Islet precursor cell (in vitro differentiated cells): ENCODE measurements at regions not wholly inside any gene's neighbourhood (a gene's known extent, or its start where the extent isn't known, plus 50 kb on each side); places are given as distances from the start of the nearest gene placed in this dataset.
A peak's percentile ranks its signal among the peaks of the same experiment; 100 is the strongest.

Experiments
- DNase-seq: peaks from one replicate; pipeline ENCODE4 v3.0.0-alpha.2; 2018

DNA sequence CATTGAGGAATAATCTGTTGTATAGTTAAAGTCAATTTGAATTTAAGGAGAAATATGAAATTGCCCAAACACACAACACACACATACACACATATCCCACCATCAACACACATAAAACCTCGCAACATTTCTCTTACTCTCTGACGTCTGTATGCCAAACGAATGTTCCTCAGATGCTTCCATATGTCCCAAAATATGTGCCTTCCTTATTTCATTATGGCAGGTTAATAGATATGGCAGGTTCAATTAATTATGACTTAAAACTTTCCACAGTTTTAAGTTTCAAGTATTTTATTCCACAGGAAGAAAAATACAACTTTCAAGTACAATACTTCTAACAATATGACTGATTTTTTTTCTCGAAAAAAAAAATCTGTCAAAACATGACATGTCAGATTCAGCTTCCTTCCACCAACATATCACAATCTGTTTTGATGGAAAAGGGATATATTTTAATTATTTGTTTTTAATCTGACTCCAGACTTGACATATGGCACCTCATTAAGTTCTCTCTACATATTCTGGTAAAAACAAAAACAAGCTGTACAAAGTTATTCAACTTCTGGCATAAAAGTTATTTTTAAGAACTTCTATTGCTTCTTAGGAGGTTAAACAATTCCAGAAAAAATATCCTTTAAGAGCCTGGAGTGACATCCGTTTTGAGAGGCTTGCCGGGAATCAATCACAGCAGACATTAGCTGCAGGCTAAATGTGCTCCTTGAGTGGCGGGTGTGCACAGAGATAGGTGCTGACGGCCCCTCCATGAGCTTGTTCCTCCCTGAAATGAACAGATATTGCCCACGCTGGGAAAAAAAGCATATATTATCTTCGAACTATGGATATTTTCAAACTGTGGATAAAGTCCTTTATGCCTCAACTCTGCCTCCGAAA is 812.7 kb downstream of the DCDC2C start:
- DNase-seq: no peak

DNA sequence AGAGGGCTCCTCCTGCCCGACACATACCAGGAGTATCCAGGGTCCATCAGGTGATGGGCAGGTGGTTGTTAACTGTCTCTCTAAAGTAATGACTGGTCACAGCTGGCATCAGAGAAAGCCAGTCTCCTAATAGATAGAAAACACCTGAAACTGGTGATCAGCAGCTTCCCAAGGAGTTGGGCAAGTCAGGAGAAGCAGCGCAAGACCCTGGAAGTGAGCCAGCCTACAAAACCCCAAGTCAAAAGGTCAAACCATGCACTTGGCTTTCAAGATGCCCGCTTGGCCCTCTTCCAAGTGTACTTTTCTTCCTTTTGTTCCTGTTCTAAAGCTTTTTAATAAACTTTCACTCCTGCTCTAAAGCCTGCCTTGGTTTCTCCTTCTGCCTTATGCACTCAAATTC is 815.2 kb downstream of the DCDC2C start:
- no peak for DNase-seq

DNA sequence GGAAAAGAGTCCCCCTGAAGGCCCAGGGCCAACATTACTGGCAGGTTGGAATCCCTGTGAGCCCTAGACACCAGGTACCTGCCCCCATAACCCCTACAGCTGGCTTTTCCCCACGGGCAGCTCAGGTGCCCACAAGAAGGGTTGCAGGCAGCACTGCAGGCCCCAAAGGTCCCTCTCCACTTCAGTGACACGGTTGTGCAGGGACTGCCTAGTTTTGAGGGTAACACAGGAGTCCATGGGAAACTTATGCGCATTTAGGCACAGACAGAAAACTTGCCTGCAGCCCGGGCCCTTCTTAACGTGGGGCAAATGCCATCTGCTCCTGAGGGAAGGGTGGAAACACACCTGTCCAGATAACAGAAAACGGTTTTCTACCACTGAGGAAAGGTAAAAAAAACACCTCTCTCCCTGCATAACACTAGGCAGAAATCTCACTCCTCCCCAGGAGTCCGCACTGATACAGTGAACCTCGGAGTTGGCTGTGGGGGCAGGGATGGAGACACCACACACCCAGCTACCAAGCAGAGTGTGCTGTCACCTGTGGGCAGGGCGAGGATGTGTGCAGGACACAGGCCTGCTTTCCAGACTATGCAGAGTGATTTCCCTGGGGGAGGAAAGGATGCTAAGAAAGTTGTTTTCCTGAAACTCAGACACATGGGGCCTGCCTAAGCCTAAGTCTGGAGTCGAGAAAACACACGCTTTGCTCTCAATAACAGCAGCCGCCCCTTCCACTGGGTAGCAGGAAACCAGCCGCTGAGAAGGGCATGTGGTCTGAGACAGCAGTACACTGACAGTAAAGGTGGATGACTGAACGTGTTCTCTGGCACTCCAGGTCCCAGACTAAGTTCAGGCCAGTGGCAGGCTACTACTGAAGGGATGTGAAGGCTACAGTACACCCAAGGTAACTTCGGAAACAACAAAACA is 819.4 kb downstream of the DCDC2C start:
- DNase-seq: no peak

DNA sequence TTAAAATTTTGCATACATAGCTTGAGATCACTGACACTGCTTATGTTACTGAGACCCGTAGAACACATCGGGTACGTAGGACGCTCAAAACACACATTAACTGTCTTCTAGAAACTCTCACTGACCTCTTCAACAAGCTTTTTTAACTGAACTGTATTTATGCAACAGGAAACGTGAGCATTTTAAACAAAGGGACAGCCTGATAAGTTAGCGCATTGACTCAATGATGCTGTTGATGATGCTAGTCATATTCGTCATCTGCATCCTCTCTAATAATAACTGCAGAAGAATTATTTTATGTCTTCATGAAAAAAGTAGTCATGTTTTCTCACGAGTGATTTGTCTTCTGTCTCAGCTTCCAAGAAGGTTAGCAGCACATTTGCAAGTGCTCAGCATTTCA is 824.0 kb downstream of the DCDC2C start:
- DNase-seq: no peak

DNA sequence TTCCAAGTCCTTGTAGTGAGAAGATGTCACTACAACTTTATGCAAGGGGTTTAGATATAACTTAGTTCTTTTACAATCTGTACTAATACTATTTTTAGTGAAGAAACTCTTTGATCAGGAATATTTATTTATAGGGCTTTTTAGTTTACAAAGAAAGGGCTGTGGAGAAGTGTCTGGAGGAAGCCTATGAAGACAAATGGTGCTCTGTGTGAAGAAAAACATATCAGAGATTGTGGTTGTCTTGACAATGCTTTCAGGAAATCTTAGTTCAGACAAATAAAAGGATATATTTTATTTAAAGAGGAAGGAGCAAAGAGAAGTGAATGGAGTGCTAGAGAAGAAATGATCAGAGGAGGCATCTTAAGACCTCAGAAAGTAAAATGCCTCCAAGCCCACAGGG is 824.9 kb downstream of the DCDC2C start:
- no peak for DNase-seq

DNA sequence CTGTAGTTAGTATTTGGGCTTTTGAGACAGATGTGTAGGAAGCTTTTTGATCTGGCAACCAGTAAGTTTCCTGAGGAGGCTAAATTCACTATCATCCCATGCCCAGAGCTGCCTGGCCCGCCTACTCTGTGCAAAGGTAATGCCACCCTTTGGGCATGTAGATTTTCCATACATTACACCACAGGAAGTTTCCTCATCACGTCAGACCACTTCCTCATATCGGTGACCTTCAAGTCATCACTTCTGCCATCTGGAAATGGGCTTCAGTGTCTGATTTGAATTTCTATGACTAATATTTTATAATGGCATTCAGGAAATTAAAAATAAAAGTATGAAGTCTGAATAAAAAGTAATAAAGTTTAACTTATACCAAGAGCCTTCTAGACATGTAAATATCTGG is 825.4 kb downstream of the DCDC2C start:
- DNase-seq: no peak

DNA sequence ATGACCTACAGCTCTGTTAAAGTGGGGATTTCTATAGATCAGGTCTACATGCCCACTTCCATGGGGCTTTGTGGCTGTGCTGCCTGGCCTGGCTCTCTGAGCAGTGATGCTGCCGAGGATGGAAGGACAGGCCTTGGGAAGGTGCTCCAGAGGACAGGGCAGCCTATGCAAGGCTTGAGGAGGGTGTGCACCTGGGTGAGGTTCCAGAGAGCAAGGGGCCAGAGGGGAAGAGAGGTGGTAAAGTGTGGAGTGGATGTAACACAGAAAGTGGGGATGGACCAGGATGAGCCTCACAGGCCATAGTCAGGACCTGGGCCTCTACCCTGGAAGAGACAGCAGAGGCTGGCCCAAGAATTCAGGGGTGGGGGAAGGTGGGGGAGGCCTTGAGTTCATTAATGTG is 826.4 kb downstream of the DCDC2C start:
- no peak for DNase-seq

DNA sequence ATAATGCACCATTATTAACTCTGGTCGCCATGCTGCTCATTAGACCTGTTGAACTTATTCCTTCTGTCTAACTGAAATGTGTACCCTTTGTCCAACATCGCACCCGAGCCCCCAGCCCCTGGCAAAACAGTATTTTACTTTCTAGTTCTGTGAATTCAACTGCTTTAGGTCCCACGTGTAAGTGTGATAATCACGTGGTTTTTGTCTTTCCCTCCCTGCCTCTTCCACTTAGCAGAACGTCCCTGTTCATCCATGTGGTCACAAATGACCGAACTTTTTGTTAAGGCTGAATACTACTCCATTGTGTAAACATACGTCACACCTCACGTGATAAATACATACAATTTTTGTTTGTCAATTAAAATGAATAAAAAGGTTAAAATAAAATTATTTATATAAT is 826.9 kb downstream of the DCDC2C start:
- DNase-seq: no peak

DNA sequence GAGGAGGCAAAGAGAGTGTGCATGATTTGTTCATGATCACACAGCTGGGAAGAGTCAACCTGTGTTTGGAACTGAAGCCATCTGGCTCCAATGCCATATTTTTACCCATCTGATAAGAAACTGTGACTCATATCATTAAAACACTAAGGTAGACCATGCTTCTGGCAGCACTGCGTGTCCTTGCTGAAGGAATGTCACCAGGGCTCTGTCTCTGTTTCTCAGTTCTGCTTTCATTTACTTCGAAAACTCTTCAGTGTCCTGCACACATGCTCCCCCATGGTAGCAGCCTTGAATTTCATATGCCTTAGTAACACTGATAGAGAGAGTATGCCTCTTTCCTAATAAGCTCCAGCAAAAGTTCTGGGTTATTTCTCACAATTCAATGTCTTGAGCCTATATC is 830.4 kb downstream of the DCDC2C start:
- DNase-seq: no peak

DNA sequence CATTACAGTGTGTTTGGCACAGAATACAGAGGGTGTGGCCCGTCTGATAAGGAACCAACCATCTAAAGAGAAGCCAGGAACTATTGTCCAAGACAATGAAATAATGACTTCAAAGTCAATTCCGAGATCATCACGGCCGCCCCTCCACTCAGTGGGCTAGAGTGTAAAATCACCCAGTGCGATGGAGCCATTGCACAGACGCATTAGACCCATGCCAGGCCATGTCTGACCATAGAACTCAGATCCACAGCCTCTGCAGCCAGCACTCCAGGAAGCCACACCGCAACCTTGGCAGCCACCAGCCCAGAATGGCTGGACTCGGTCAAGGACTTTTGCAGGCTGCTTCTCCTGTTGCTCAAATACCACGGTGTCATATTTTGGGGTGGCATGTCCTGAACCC is 835.7 kb downstream of the DCDC2C start:
- no peak for DNase-seq

DNA sequence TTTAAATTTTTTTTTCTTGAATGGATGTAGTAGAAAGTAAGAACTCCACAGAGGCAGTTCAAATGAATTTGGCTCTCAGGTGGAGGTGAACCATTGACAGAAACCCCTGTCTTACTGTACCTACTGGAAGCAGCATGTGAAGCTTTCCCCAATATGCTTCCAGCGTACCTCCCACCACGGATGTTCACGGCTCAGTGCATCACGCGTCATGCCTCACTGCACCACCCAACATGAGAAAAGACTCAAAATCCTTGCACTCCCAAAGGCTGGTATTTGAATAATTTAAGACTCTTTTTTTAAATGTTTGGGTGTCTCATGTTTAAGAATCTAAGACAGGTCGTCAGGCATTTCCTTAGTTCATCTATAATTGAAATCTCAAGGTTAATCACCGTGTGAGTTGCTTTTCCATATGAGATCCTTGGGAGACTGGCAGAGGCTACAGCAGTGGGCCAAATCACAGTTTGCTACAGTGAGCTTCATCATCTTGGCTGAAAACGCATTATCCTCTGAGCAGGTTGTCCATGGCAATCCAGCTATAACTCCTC is 846.4 kb downstream of the DCDC2C start:
- DNase-seq: no peak

DNA sequence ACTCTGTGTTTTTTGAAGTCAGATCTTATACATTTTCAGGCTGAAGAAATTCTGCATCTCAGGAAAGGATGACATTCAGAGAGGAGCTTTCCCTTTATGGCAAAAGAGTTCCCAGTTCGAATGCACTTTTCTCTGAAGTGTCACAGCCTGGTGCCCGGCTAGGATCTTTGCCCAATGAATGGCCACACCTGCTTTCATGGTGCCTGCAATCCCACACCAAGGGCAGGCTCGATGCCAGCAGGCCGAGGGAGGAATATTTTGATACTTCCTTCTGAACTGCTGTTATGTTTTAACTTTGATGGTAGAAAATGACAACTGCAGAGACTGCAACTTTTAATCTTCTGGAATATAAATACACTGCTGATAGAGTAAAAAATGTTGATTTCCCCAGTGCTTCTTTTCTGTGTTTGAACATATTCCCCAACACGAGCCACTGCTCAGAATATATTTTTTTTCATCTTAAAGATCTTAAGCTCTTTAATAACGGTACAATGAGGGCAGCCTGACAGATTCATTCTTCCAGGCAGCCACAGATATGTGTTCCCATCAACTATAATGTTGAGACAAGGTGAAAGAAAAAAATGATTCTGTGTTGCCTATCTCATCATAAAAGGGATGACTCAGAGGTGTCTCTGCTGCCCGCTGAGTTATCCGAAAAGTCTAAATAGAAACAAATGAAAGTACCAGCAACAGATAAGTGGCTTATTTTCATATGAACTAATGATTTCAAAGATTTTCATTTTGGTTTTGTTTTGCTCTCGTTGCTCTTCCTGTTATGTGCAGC is 848.5 kb downstream of the DCDC2C start:
- no peak for DNase-seq

DNA sequence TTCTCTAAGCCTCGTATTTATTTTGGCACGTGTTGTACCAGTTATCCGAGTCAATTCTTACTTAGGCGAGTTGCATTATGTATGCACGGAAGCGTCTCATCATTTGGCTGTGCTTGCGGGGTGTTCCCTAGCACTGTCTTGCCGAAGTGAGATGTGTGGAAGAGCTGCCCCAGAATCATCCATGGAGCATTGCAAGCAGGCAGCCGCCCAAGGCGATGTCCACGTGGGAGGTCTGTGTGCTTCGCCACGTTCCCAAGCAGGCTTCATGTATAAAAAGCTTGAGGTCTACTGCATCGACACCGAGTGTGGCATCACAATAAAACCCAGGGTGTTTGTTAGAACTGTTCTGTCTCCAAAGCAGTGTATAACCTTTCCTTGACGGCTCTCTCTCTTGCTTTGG is 849.9 kb downstream of the DCDC2C start:
- DNase-seq: no peak

DNA sequence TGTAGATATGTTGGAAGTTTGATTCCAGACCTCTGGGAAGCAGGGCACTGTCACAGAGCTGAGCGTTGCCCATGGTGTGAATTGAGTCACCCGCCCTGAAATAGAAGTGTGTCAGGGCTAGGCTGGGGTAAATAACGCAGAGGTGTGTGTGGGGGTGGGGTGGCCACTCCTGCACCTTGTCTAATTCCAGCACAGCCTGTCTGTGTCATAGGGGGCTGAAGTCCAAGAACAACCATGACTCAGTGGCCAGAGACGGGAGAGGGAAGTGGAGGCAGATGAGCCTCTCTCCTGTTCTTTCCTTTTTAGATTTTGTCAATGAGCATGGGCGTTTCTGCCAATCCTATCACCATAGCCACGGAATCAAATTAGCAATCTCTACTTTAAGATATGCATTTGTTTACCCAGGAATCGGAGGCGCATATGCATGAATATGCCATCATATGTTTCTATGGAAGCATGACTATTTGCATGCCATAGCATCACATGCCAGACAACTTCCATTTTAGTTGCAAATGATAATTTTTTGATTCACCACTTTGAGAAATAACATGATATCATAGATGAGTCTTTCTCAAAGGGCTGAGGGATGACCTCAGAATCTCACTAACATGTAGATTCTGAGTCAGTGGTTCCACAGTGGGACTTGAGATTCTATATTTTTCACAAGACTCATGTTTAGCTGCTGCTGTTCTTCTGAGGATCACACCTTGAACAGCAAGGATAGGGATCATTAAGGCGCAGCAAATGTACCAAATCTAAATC is 852.9 kb downstream of the DCDC2C start:
- no peak for DNase-seq

DNA sequence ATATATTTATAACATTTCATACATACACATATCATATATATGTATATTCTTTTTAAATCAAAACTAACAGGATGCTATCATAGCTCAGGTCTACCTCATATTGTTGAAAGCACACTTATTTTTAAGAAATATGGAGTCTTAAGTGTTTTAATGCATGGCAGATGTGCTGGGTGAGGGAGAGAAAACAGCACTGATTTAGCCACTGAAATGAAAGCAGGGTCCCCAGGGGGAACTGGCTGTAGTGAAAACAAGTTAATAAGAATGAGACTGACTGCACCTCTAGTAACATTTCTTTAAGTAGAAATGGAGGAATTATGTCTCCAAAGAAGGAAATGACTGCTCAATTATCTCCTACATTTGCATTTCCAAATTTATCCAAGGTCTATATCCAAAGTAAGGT is 857.8 kb downstream of the DCDC2C start:
- no peak for DNase-seq

DNA sequence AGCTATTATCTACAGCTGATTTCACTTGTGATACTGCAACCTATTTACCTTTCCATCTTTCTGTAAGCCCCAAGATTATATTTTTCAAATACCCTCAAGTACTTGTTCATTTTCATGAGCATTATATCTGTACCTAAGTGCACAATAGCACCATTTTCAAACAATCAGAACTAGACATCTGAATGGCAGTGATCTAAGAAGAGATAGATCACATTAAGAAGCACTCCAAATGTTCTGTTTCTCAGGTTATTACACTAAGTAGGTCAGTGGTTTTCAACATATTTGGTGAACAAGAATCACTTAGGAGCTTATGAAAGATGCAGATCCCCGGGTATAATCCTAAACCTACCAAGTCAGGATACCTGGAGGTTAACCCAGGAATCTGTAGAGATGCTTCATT is 872.7 kb downstream of the DCDC2C start:
- no peak for DNase-seq

DNA sequence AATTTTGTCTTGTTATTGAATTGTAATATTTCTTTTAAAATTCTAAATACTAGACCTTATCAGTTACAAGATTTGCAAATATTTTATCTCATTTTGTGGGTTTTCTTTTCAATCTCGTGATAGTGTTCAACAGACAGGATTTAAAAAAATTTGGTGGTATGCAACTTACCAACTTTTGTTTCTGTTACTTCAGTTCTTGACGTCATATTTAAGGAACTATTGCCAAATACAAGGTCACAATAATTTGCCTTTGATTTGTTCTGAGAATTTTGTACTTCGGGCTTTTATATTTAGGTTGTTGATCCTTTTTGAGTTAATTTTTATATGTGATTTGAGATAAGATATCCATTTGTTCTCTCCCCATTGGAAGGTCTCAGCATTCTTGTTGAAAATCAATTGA is 876.6 kb downstream of the DCDC2C start:
- no peak for DNase-seq

DNA sequence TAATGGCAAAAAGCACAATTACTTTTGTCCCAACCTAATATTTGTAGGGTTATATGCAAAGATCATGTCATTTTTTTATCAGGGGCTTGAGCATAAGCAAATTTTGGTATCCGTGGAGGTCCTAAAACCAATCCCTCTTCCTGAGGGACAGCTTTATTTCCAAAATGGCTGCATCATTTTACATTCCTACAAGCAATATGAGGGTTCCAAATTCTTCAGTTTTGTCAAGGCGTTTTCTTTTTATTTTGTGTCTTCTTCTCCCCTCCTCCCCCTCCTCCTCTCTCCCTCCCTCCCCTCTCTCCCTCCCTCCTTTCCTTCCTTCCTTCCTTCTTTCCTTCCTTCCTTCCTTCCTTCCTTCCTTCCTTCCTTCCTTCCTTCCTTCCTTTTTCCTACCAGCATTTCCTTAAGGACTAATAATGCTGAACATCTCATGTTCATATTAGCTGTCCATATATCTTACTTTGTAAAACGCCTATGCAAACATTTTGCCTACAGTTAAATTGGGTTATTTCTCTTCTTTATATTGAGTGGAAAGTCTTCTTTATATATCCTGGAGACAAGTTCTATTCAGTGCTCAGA is 881.8 kb downstream of the DCDC2C start:
- DNase-seq: no peak

DNA sequence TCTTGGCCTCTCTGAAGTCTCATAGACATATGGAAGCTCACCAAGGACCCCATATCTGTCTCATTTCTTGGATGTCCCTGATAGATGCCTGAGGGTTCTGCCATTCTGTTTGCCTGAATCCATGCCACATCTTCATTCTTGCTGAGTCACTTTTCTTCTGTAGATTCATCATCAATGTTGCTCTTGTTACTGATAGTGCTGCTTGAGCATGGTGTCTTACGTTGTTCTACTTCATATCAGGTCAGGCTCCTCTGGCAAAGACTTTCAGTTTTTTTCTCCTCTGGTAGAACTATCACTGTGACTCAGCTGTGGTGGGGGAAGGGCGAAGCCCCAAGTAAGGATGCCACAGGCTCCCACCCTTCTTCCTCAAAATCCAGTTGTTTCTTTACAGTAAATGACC is 885.2 kb downstream of the DCDC2C start:
- DNase-seq: no peak

DNA sequence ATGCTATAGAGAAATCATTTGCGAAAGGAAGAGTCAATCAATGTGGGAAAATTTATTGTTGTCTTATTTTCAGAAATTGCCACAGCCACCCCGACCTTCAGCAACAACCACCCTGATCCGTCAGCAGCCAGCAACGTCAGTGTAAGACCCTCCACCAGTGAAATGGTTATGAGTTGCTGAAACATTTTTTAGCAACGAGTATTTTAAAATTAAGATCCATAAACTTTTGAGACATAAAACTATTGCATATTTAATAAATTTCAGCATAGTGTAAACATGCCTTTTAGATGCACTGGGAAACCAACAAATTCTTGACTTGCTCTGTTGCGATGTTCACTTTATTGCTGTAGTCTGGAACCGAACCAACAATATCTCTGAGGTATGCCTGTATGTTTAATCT is 887.9 kb downstream of the DCDC2C start:
- no peak for DNase-seq

DNA sequence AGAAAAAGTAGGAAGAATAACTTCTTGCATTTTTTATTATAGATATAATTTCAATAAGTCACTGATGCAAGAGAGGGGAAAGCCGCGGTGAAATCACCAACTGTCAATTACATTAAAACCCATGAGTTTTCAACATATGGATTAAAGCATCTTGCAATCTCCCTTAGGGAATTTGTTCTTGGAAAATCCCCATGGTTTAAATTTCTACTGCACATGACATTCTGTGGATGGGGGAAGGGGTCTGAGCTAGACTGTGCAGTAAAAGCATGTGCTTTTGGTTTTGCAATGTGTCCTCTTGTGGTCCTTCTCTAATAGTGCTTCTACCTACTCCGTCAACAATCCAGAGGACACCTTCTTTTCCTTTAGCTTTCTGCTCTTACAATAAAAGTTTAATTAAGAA is 894.0 kb downstream of the DCDC2C start:
- no peak for DNase-seq

DNA sequence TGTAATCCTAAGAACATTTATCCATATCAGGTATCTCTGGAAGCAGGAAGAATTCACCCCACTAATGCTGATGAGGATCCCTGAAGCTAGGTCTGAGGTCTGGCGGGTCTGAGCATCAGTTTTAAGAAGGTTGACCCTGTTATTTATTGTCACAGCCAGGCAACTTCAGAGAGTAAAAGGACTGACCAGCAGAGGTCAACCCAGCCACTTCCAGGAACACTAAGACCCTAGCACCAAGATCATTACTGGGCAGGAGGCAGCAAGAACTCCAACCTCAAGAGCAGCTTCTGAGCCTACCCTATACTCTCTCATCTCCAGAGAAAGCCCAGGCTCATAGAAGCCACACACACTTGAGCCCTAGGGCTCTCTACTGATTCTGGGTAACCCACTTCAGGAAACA is 901.4 kb downstream of the DCDC2C start:
- DNase-seq: peak; percentile 57
